GM19468 (cell line): ENCODE measurements at regions not wholly inside any gene's neighbourhood (a gene's known extent, or its start where the extent isn't known, plus 50 kb on each side); places are given as distances from the start of the nearest gene placed in this dataset.
"Not testable (repeated sequence)": the region's sequence is repeated elsewhere in the genome, so short reads cannot be mapped to it uniquely, and the experiment has no call there.

Source experiments
- ATAC-seq: cut with Tn5 transposase; IDR thresholded peaks from one replicate; pipeline ENCODE4 v1.9.1; 2021; ENCODE audit warnings: mild to moderate bottlenecking, moderate library complexity, moderate number of reproducible peaks; ENCODE audit not compliant: unreplicated experiment; ENCODE audit errors: extremely low read depth

GRCh38 chr1:173337126-173337525, 130.0 kb upstream of the TNFSF4 start:
- no peak for ATAC-seq

GRCh38 chr1:173341307-173341706, 134.2 kb upstream of the TNFSF4 start:
- no peak for ATAC-seq

- ATAC-seq = no peak
Observed at GRCh38 chr1:173341971-173342370, 134.8 kb upstream of the TNFSF4 start.

GRCh38 chr1:173342736-173343135, 134.4 kb upstream of the PRDX6 start:
- ATAC-seq = no peak

- ATAC-seq = no peak
Observed at GRCh38 chr1:173344034-173344743, 132.9 kb upstream of the PRDX6 start.

GRCh38 chr1:173347282-173347818, 129.8 kb upstream of the PRDX6 start:
- no peak for ATAC-seq

GRCh38 chr1:173352635-173353034, 124.5 kb upstream of the PRDX6 start:
- not testable (repeated sequence) for ATAC-seq

GRCh38 chr1:173353350-173353749, 123.8 kb upstream of the PRDX6 start:
- no peak for ATAC-seq

GRCh38 chr1:173354937-173355280, 122.2 kb upstream of the PRDX6 start:
- ATAC-seq = no peak

GRCh38 chr1:173355281-173356031, 121.7 kb upstream of the PRDX6 start:
- peak; percentile 9 for ATAC-seq

GRCh38 chr1:173356191-173356762, 120.9 kb upstream of the PRDX6 start:
- peak; percentile 13 for ATAC-seq

GRCh38 chr1:173360487-173361063, 116.6 kb upstream of the PRDX6 start:
- no peak for ATAC-seq

- ATAC-seq = no peak
Observed at GRCh38 chr1:173362543-173362942, 114.6 kb upstream of the PRDX6 start.

GRCh38 chr1:173364827-173365226, 112.3 kb upstream of the PRDX6 start:
- ATAC-seq = no peak

GRCh38 chr1:173365341-173365740, 111.8 kb upstream of the PRDX6 start:
- no peak for ATAC-seq

GRCh38 chr1:173367136-173367535, 110.0 kb upstream of the PRDX6 start:
- no peak for ATAC-seq

GRCh38 chr1:173370586-173370985, 106.5 kb upstream of the PRDX6 start:
- ATAC-seq = not testable (repeated sequence)

GRCh38 chr1:173376065-173376464, 101.1 kb upstream of the PRDX6 start:
- ATAC-seq = not testable (repeated sequence)

GRCh38 chr1:173377266-173377665, 99.9 kb upstream of the PRDX6 start:
- ATAC-seq = no peak

- no peak for ATAC-seq
Observed at GRCh38 chr1:173383351-173383750, 93.8 kb upstream of the PRDX6 start.

- no peak for ATAC-seq
Observed at GRCh38 chr1:173388352-173388751, 88.8 kb upstream of the PRDX6 start.
